ENCODE measurements at regions not wholly inside any gene's neighbourhood (a gene's known extent, or its start where the extent isn't known, plus 50 kb on each side); places are given as distances from the start of the nearest gene placed in this dataset.

GRCh38 chr5:92455011-92455410 lies 1071.9 kb upstream of the ARRDC3 start (continued):
- TF ChIP-seq CTCF (IDR thresholded peaks at IDR 0.05) (no peak), CREB1 (CRISPR knock-in tag; IDR thresholded peaks at IDR 0.05) (no peak)

GRCh38 chr5:92444888-92445287 lies 1061.8 kb upstream of the ARRDC3 start:
- no peak for ATAC-seq
- DNase-seq (ENCODE audit: low spot score): no peak
- CTCF ChIA-PET: no interaction called here
- POLR2A ChIA-PET: no interaction called here
- no peak for TF ChIP-seq KAT7 (CRISPR knock-in tag; IDR thresholded peaks at IDR 0.05; ENCODE audit: borderline replicate concordance)
- TF ChIP-seq MXD4 (CRISPR knock-in tag; IDR thresholded peaks at IDR 0.05; ENCODE audit: borderline replicate concordance): no peak
- no peak for TF ChIP-seq RELA (CRISPR knock-in tag; IDR thresholded peaks at IDR 0.05; ENCODE audit: borderline replicate concordance)
- no peak for TF ChIP-seq GABPB1 (CRISPR knock-in tag; IDR thresholded peaks at IDR 0.05)
- TF ChIP-seq TEAD4 (CRISPR knock-in tag; IDR thresholded peaks at IDR 0.05): no peak
- no peak for TF ChIP-seq ERG (CRISPR knock-in tag; IDR thresholded peaks at IDR 0.05)
- no peak for TF ChIP-seq GRHL2 (CRISPR knock-in tag; IDR thresholded peaks at IDR 0.05; ENCODE audit: insufficient replicate concordance, severe bottlenecking)
- TF ChIP-seq ZNF512 (CRISPR knock-in tag; IDR thresholded peaks at IDR 0.05; ENCODE audit: borderline replicate concordance): no peak
- no peak for TF ChIP-seq HMGXB4 (CRISPR knock-in tag; IDR thresholded peaks at IDR 0.05)
- no peak for TF ChIP-seq MYBL2 (CRISPR knock-in tag; IDR thresholded peaks at IDR 0.05)
- TF ChIP-seq ESRRA (CRISPR knock-in tag; IDR thresholded peaks at IDR 0.05; ENCODE audit: borderline replicate concordance): no peak
- TF ChIP-seq FOXP1 (CRISPR knock-in tag; IDR thresholded peaks at IDR 0.05; ENCODE audit: borderline replicate concordance): no peak
- TF ChIP-seq ZBTB21 (CRISPR knock-in tag; IDR thresholded peaks at IDR 0.05; ENCODE audit: borderline replicate concordance): no peak
- no peak for TF ChIP-seq CBFB (CRISPR knock-in tag; IDR thresholded peaks at IDR 0.05; ENCODE audit: low read depth)
- TF ChIP-seq FOXJ3 (CRISPR knock-in tag; IDR thresholded peaks at IDR 0.05; ENCODE audit: borderline replicate concordance): no peak
- TF ChIP-seq ZNF281 (CRISPR knock-in tag; IDR thresholded peaks at IDR 0.05): no peak
- no peak for TF ChIP-seq FOXK1 (CRISPR knock-in tag; IDR thresholded peaks at IDR 0.05)
- no peak for TF ChIP-seq ZSCAN18 (CRISPR knock-in tag; IDR thresholded peaks at IDR 0.05)
- TF ChIP-seq TCF7 (CRISPR knock-in tag; IDR thresholded peaks at IDR 0.05; ENCODE audit: low read depth): no peak
- no peak for TF ChIP-seq ATF6 (CRISPR knock-in tag; IDR thresholded peaks at IDR 0.05)
- Mint-ChIP-seq H3K4me1 (no peaks in the 10 kb centered on the region), H3K4me3 (no peak overlapping the region), H3K36me3 (peaks cover 7% of the 10 kb centered on the region; the same call in 1 of the 2 replicates), H3K27ac (no peak overlapping the region), H3K27me3 (ENCODE audit: low read depth) (no peaks in the 10 kb centered on the region), H3K9me3 (peaks cover 21% of the 10 kb centered on the region)
